DOHH2 (cell line): ENCODE measurements at regions not wholly inside any gene's neighbourhood (a gene's known extent, or its start where the extent isn't known, plus 50 kb on each side); places are given as distances from the start of the nearest gene placed in this dataset.

Experiments used
- CTCF ChIP-seq: fragments of 200-600 bp; sonication (generic); IDR thresholded peaks from one replicate; pipeline ENCODE4 v1.5.1; 2014; ENCODE audit warnings: antibody characterized with exemption, mild to moderate bottlenecking, low read depth, low read length; ENCODE audit not compliant: poor library complexity, severe bottlenecking
- EZH2phosphoT487 ChIP-seq: fragments of 200-600 bp; sonication (generic); IDR thresholded peaks from 2 replicates; pipeline ENCODE4 v1.6.1; 2017; ENCODE audit warnings: borderline replicate concordance, mild to moderate bottlenecking, antibody characterized with exemption, low read length, moderate library complexity, mixed read lengths

DNA sequence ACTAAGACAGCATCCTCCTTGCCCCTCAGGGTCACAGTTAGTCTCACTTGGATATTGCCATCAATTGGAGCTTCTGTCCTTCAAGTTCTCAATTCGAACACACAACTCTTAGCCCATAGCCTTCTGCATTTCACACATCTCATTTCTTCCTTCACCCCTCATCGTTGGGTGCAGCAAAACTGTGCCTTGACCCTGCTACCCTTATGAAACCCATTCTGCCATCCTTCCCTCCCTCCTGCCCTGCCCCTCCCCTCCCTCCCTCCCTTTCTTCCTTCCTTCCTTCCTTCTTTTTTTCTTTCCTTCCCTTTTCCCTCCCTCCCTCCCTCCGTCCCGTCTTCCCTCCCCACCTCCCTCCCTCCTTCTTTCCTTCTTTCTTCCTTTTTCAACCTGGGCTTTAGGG lies 80.7 kb upstream of the CYRIA start:
- no peak for TF ChIP-seq CTCF
- TF ChIP-seq EZH2phosphoT487, result no peak
